ENCODE measurements at regions not wholly inside any gene's neighbourhood (a gene's known extent, or its start where the extent isn't known, plus 50 kb on each side); places are given as distances from the start of the nearest gene placed in this dataset.
A peak's percentile ranks its signal among the peaks of the same experiment; 100 is the strongest.
"Not testable (repeated sequence)": the region's sequence is repeated elsewhere in the genome, so short reads cannot be mapped to it uniquely, and the experiment has no call there.

DNA sequence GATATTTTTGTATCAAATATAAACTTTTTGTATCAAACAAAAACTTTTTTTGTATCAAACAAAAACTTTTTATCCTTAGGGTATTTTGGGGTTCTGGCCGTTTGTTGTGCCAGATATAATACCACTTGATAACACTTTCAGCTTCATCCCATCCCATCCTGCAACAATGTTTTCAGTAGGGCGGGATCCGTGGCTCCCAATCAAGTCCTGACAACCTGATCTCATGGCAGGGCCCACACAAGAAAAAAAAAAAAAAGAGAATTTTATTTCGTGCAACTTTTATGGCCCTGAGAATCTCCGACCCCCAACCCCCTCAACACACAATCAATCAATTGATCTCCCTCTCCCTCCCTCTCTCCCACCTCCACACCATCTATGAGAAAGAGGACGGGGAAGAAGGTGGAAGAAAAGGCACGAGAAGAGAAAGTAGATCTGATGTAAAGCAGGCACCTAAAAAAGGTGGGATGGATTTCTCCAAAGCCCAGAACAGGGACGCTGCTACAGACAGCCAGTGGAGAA, 4749.6 kb upstream of the OR11H1 start:
- TF ChIP-seq, protein P1, sequence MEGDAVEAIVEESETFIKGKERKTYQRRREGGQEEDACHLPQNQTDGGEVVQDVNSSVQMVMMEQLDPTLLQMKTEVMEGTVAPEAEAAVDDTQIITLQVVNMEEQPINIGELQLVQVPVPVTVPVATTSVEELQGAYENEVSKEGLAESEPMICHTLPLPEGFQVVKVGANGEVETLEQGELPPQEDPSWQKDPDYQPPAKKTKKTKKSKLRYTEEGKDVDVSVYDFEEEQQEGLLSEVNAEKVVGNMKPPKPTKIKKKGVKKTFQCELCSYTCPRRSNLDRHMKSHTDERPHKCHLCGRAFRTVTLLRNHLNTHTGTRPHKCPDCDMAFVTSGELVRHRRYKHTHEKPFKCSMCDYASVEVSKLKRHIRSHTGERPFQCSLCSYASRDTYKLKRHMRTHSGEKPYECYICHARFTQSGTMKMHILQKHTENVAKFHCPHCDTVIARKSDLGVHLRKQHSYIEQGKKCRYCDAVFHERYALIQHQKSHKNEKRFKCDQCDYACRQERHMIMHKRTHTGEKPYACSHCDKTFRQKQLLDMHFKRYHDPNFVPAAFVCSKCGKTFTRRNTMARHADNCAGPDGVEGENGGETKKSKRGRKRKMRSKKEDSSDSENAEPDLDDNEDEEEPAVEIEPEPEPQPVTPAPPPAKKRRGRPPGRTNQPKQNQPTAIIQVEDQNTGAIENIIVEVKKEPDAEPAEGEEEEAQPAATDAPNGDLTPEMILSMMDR (IDR thresholded peaks at IDR 0.05; ENCODE audit: unreplicated experiment): no peak
- peaks cover 16% of the 10 kb centered on the region for H3K36me3 Mint-ChIP-seq (ENCODE audit: low read depth, unreplicated experiment)
- no peak overlapping the region for H3K4me3 Mint-ChIP-seq (ENCODE audit: unreplicated experiment)
- DNase-seq (ENCODE audit: low spot score): no peak
- no peak overlapping the region for H3K27ac Mint-ChIP-seq (ENCODE audit: unreplicated experiment)
- peaks cover 75% of the 10 kb centered on the region for H3K9me3 Mint-ChIP-seq (ENCODE audit: unreplicated experiment)
- no peaks in the 10 kb centered on the region for H3K4me1 Mint-ChIP-seq (ENCODE audit: unreplicated experiment)
- peaks cover 16% of the 10 kb centered on the region for H3K27me3 Mint-ChIP-seq (ENCODE audit: unreplicated experiment)

DNA sequence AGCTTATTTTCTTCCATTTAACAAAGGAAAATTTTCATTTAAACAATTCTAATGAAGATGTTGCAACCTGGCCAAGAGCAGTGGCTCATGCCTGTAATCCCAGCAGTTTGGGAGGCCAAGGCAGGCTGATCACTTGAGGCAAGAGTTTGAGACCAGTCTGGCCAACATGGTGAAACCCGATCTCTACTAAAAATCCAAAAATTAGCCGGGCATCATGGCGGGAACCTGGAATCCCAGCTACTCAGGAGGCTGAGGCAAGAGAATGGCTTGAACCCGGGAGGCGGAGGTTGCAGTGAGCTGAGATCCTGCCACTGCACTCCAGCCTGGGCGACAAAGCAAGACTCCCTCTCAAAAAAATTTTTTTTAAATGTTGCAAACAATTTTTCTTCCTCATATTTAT, 4748.8 kb upstream of the OR11H1 start:
- peaks cover 23% of the 10 kb centered on the region for H3K27me3 Mint-ChIP-seq (ENCODE audit: unreplicated experiment)
- H3K4me1 Mint-ChIP-seq (ENCODE audit: unreplicated experiment); DNase-seq (ENCODE audit: low spot score); H3K4me3 Mint-ChIP-seq (ENCODE audit: unreplicated experiment); H3K27ac Mint-ChIP-seq (ENCODE audit: unreplicated experiment): not testable (repeated sequence)
- H3K36me3 Mint-ChIP-seq (ENCODE audit: low read depth, unreplicated experiment): peaks cover 16% of the 10 kb centered on the region
- peaks cover 79% of the 10 kb centered on the region for H3K9me3 Mint-ChIP-seq (ENCODE audit: unreplicated experiment)

DNA sequence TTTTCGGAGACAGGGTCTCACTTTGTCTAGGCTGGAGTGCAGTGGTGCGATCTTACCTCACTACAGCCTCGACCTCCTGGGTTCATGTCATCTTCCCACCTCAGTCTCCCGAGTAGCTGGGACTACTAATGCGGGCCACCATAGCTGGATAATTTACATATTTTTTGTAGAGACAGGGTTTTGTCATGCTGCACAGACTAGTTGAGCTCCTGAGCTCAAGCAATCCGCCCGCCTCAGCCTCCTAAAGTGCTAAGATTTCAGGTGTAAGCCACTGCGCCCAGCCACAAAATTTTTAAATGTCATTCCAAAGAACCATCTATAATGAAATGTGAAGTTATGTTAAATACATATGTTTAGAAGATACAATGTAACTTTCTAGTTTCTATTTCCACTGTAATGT, 4747.7 kb upstream of the OR11H1 start:
- Mint-ChIP-seq H3K27me3 (ENCODE audit: unreplicated experiment) (peaks cover 24% of the 10 kb centered on the region), H3K36me3 (ENCODE audit: low read depth, unreplicated experiment) (peaks cover 18% of the 10 kb centered on the region)

DNA sequence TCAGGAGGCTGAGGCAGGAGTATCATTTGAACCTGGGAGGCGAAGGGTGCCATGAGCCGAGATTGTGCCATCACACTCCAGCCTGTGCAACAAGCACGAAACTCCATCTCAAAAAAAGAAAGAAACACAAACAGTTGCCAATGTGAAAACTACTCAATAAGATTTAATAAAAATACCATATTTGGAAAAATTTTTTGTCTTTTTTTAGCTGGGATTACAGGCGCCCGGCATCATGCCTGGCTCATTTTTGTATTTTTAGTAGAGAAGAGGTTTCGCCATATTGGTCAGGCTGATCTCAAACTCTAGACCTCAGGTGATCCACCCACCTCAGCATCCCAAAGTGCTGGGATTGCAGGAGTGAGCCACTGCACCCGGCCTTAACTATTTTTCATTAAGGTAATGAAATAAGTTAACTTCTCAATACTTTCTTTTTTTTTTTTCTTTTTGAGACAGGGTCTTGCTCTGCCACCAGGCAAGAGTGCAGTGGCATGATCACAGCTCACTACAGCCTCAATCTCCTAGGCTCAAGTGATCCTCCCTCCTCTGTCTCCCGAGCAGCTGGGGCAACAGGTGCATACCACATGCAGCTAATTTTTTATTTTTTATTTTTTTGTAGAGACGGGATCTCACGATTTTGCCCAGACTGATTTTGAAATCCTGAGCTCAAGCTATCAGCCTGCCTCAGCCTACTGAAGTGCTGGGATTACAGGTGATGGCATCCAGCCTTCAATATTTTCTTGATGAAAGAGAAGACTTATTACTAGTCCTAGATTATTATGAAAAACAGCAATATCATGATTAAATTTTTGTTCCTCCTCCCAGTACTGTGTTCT, 4746.2 kb upstream of the OR11H1 start:
- peak overlapping the region; percentile 20 for H3K4me3 Mint-ChIP-seq (ENCODE audit: unreplicated experiment)
- no peak overlapping the region for H3K27ac Mint-ChIP-seq (ENCODE audit: unreplicated experiment)
- no peaks in the 10 kb centered on the region for H3K4me1 Mint-ChIP-seq (ENCODE audit: unreplicated experiment)
- H3K36me3 Mint-ChIP-seq (ENCODE audit: low read depth, unreplicated experiment): peaks cover 13% of the 10 kb centered on the region
- TF ChIP-seq, protein P1 (IDR thresholded peaks at IDR 0.05; ENCODE audit: unreplicated experiment): no peak
- H3K27me3 Mint-ChIP-seq (ENCODE audit: unreplicated experiment): peaks cover 24% of the 10 kb centered on the region
- DNase-seq (ENCODE audit: low spot score): no peak
- peaks cover 65% of the 10 kb centered on the region for H3K9me3 Mint-ChIP-seq (ENCODE audit: unreplicated experiment)

More for the DNA sequence above, 4747.7 kb upstream of the OR11H1 start:
- Mint-ChIP-seq H3K4me1 (ENCODE audit: unreplicated experiment) (no peaks in the 10 kb centered on the region), H3K9me3 (ENCODE audit: unreplicated experiment) (peaks cover 74% of the 10 kb centered on the region), H3K4me3 (ENCODE audit: unreplicated experiment) (no peak overlapping the region), H3K27ac (ENCODE audit: unreplicated experiment) (no peak overlapping the region)
- no peak for DNase-seq (ENCODE audit: low spot score)
- TF ChIP-seq, protein P1 (IDR thresholded peaks at IDR 0.05; ENCODE audit: unreplicated experiment): no peak
